ENCODE measurements at regions not wholly inside any gene's neighbourhood (a gene's known extent, or its start where the extent isn't known, plus 50 kb on each side); places are given as distances from the start of the nearest gene placed in this dataset.

- Histone ChIP-seq H3K4me1 (ENCODE audit: control insufficient read depth, insufficient read depth, low read length) (peaks cover 31% of the 10 kb centered on the region), H3K4me3 (ENCODE audit: low read depth in 2 of 2, low read length in 2 of 2) (no peak overlapping the region), H3K36me3 (ENCODE audit: control insufficient read depth, insufficient read depth, low read length) (no peaks in the 10 kb centered on the region), H3K27me3 (ENCODE audit: control insufficient read depth, insufficient read depth, low read length) (no peaks in the 10 kb centered on the region), H3K27ac (ENCODE audit: low read length) (peak overlapping the region; percentile 62), H3K9me3 (ENCODE audit: control insufficient read depth, insufficient read depth, low read depth, low read length) (peaks cover 4% of the 10 kb centered on the region; the same call in 1 of the 2 replicates)
- no TSS peak for BruUV-seq (replicated peaks)
- POLR2A ChIA-PET, result interaction anchor here (0.7 kb wide), 1 partner anchor 81 kb away, joined by 3 read pairs; no protein-coding TSS in a partner anchor
- TF ChIP-seq POLR2AphosphoS5 (IDR thresholded peaks at IDR 0.05; ENCODE audit: low read depth, low read length) (no peak), SIN3A (IDR thresholded peaks at IDR 0.05; ENCODE audit: borderline replicate concordance, insufficient read depth, low read depth, low read length) (no peak)
- DNase-seq (ENCODE audit: low read depth, low spot score) (no peak), ATAC-seq (no peak)
- intact Hi-C loops (cut with micrococcal nuclease; ENCODE audit: unreplicated experiment), result no loop called here
- in situ Hi-C loops (cut with HindIII; ENCODE audit: low pct_unique_long_range_greater_than_20kb, low sequenced_read_pairs), result no loop called here
- CTCF ChIA-PET, result no interaction called here
These were observed 187.8 kb downstream of the SNX19 start for GRCh38 chr11:130728185-130729180.

GRCh38 chr11:130729193-130729592 is 187.1 kb downstream of the SNX19 start:
- POLR2A ChIA-PET, result no interaction called here
- BruUV-seq (replicated peaks), result no TSS peak
- H3K4me3 ChIP-seq (ENCODE audit: low read depth in 2 of 2, low read length in 2 of 2), result no peak overlapping the region
- CTCF ChIA-PET, result no interaction called here
- H3K27me3 ChIP-seq (ENCODE audit: control insufficient read depth, insufficient read depth, low read length), result no peaks in the 10 kb centered on the region
- in situ Hi-C loops (cut with HindIII; ENCODE audit: low pct_unique_long_range_greater_than_20kb, low sequenced_read_pairs) (no loop called here), intact Hi-C loops (cut with micrococcal nuclease; ENCODE audit: unreplicated experiment) (no loop called here)
- no peak for TF ChIP-seq TCF7L2 (IDR thresholded peaks at IDR 0.05; ENCODE audit: low read depth, low read length)
- TF ChIP-seq POLR2AphosphoS5 (IDR thresholded peaks at IDR 0.05; ENCODE audit: low read depth, low read length), result no peak
- no peak for TF ChIP-seq CTCF (IDR thresholded peaks at IDR 0.05)
- no peaks in the 10 kb centered on the region for H3K36me3 ChIP-seq (ENCODE audit: control insufficient read depth, insufficient read depth, low read length)
- peaks cover 6% of the 10 kb centered on the region; the same call in 1 of the 2 replicates for H3K9me3 ChIP-seq (ENCODE audit: control insufficient read depth, insufficient read depth, low read depth, low read length)
- H3K27ac ChIP-seq (ENCODE audit: low read length), result no peak overlapping the region
- DNase-seq (ENCODE audit: low read depth, low spot score) (no peak), ATAC-seq (no peak)
- peaks cover 31% of the 10 kb centered on the region for H3K4me1 ChIP-seq (ENCODE audit: control insufficient read depth, insufficient read depth, low read length)

GRCh38 chr11:130729678-130730300 is 186.5 kb downstream of the SNX19 start:
- ATAC-seq, result no peak
- no peaks in the 10 kb centered on the region for H3K27me3 ChIP-seq (ENCODE audit: control insufficient read depth, insufficient read depth, low read length)
- H3K4me3 ChIP-seq (ENCODE audit: low read depth in 2 of 2, low read length in 2 of 2), result no peak overlapping the region
- H3K4me1 ChIP-seq (ENCODE audit: control insufficient read depth, insufficient read depth, low read length), result peaks cover 31% of the 10 kb centered on the region
- BruUV-seq (replicated peaks), result no TSS peak
- in situ Hi-C loops (cut with HindIII; ENCODE audit: low pct_unique_long_range_greater_than_20kb, low sequenced_read_pairs) (no loop called here), intact Hi-C loops (cut with micrococcal nuclease; ENCODE audit: unreplicated experiment) (no loop called here)
- H3K27ac ChIP-seq (ENCODE audit: low read length), result no peak overlapping the region
- TF ChIP-seq CTCF (IDR thresholded peaks at IDR 0.05) (no peak), SIN3A (IDR thresholded peaks at IDR 0.05; ENCODE audit: borderline replicate concordance, insufficient read depth, low read depth, low read length) (no peak), POLR2AphosphoS5 (IDR thresholded peaks at IDR 0.05; ENCODE audit: low read depth, low read length) (no peak), REST (IDR thresholded peaks at IDR 0.05; ENCODE audit: insufficient read depth in 1 of 2, low read depth in 2 of 2, low read length in 1 of 2) (no peak), TCF7L2 (IDR thresholded peaks at IDR 0.05; ENCODE audit: low read depth, low read length) (no peak)
- ChIA-PET POLR2A (no interaction called here), CTCF (no interaction called here)
- H3K9me3 ChIP-seq (ENCODE audit: control insufficient read depth, insufficient read depth, low read depth, low read length), result peaks cover 11% of the 10 kb centered on the region; the same call in 1 of the 2 replicates
- no peak for DNase-seq (ENCODE audit: low read depth, low spot score)
- H3K36me3 ChIP-seq (ENCODE audit: control insufficient read depth, insufficient read depth, low read length), result no peaks in the 10 kb centered on the region

Measured in Panc1 (cell line).